22Rv1 (cell line): ENCODE measurements at regions not wholly inside any gene's neighbourhood (a gene's known extent, or its start where the extent isn't known, plus 50 kb on each side); places are given as distances from the start of the nearest gene placed in this dataset.

ENCODE experiments used
- ZFX ChIP-seq: fragments of 450-650 bp; IDR thresholded peaks from 2 replicates; pipeline ENCODE4 v1.6.1; 2017; ENCODE audit warnings: antibody characterized with exemption, borderline replicate concordance
- TF ChIP-seq, protein P1 (sequence below): fragments of 450-650 bp; IDR thresholded peaks from 2 replicates; pipeline ENCODE4 v1.5.1; 2017; ENCODE audit warnings: mild to moderate bottlenecking

DNA sequence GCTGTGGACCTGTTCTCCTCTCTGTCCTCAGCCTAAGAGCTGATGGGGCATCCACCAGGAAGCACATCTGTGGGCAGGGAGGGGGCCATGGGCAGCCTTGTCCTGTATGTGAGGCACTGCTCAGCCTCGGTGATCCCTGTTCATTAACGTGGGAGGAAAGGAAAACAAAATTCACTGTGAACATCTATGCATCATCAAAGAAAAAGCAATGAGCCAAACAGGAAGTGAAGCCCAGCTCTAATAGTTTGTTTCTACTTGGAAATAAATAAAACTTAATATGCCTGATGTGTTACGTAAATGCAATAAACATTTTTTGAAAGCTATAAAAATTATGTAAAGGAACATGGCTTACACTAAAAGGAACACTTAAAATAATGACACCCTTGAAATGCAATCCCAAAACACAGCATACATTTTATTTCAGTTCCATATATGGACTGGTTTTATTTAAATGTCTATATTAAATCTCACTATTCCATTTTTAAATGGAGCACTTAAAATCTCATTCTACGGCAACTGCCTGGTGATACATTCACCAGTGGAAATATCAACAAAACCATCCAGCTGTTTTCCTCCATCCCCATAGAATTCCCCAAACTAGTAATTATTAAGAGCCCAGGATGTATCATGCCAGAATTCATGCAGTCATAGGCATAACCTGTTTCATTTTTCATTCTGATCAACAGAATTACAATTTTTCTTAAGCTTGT, 78.3 kb downstream of the ZNF280B start:
- TF ChIP-seq, protein P1, sequence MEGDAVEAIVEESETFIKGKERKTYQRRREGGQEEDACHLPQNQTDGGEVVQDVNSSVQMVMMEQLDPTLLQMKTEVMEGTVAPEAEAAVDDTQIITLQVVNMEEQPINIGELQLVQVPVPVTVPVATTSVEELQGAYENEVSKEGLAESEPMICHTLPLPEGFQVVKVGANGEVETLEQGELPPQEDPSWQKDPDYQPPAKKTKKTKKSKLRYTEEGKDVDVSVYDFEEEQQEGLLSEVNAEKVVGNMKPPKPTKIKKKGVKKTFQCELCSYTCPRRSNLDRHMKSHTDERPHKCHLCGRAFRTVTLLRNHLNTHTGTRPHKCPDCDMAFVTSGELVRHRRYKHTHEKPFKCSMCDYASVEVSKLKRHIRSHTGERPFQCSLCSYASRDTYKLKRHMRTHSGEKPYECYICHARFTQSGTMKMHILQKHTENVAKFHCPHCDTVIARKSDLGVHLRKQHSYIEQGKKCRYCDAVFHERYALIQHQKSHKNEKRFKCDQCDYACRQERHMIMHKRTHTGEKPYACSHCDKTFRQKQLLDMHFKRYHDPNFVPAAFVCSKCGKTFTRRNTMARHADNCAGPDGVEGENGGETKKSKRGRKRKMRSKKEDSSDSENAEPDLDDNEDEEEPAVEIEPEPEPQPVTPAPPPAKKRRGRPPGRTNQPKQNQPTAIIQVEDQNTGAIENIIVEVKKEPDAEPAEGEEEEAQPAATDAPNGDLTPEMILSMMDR: no peak
- no peak for TF ChIP-seq ZFX
